Trophoblast cell (in vitro differentiated cells and primary cell): ENCODE measurements at regions not wholly inside any gene's neighbourhood (a gene's known extent, or its start where the extent isn't known, plus 50 kb on each side); places are given as distances from the start of the nearest gene placed in this dataset.

ENCODE experiments used
- DNase-seq, 2 donors: peaks; one replicate each; pipeline ENCODE4 v3.0.0-alpha.2; 2016
- H2AFZ ChIP-seq: 2 replicates; pipeline ENCODE4 v1.6.1; 2013; ENCODE audit warnings: low read length, moderate library complexity, mild to moderate bottlenecking; ENCODE audit not compliant: insufficient read depth, poor library complexity
- H2AK5ac ChIP-seq: 2 replicates; pipeline ENCODE4 v1.6.1; 2013; ENCODE audit warnings: mild to moderate bottlenecking, low read length
- H2BK120ac ChIP-seq: 2 replicates; pipeline ENCODE4 v1.6.1; 2013; ENCODE audit warnings: low read length, mild to moderate bottlenecking, moderate library complexity; ENCODE audit not compliant: insufficient read depth, poor library complexity
- H2BK12ac ChIP-seq: 2 replicates; pipeline ENCODE4 v1.6.1; 2013; ENCODE audit warnings: mild to moderate bottlenecking, low read length, moderate library complexity
- H2BK5ac ChIP-seq: 2 replicates; pipeline ENCODE4 v1.6.1; 2013; ENCODE audit warnings: low read length, low read depth, moderate library complexity, mild to moderate bottlenecking; ENCODE audit not compliant: poor library complexity
- H3K14ac ChIP-seq: 2 replicates; pipeline ENCODE4 v1.6.1; 2013; ENCODE audit warnings: mild to moderate bottlenecking, low read length
- H3K18ac ChIP-seq: 2 replicates; pipeline ENCODE4 v1.6.1; 2013; ENCODE audit warnings: mild to moderate bottlenecking, low read length
- H3K23ac ChIP-seq: 2 replicates; pipeline ENCODE4 v1.6.1; 2013; ENCODE audit warnings: low read length
- H3K27ac ChIP-seq: 2 replicates; pipeline ENCODE4 v1.5.1; 2013; ENCODE audit warnings: low read depth, mild to moderate bottlenecking, inconsistent platforms, low read length, moderate library complexity
- H3K27me3 ChIP-seq: 2 replicates; pipeline ENCODE4 v1.6.1; 2013; ENCODE audit warnings: inconsistent platforms, mild to moderate bottlenecking, low read length, moderate library complexity; ENCODE audit not compliant: insufficient read depth
- H3K36me3 ChIP-seq, 2 experiments: 1 replicate in 1 of 2; 2 replicates in 1 of 2; pipeline ENCODE4 v1.6.1; 2013; ENCODE audit warnings: low read length in 2 of 2, mild to moderate bottlenecking in 2 of 2, moderate library complexity in 1 of 2; ENCODE audit not compliant: insufficient read depth in 2 of 2, control insufficient read depth in 1 of 2
- H3K4ac ChIP-seq: 2 replicates; pipeline ENCODE4 v1.6.1; 2013; ENCODE audit warnings: low read depth, mild to moderate bottlenecking, low read length, moderate library complexity
- H3K4me1 ChIP-seq, 2 experiments: 1 replicate in 1 of 2; 2 replicates in 1 of 2; pipeline ENCODE4 v1.6.1; 2013; ENCODE audit warnings: low read length in 2 of 2, mild to moderate bottlenecking in 2 of 2, moderate library complexity in 1 of 2; ENCODE audit not compliant: insufficient read depth in 2 of 2, control insufficient read depth in 1 of 2
- H3K4me2 ChIP-seq: 2 replicates; pipeline ENCODE4 v1.6.1; 2013; ENCODE audit warnings: inconsistent platforms, mild to moderate bottlenecking, low read length, moderate library complexity
- H3K4me3 ChIP-seq: 2 replicates; pipeline ENCODE4 v1.5.1; 2013; ENCODE audit warnings: mild to moderate bottlenecking, low read depth, low read length, inconsistent platforms
- H3K79me1 ChIP-seq: one replicate; pipeline ENCODE4 v1.6.1; 2013; ENCODE audit warnings: low read length
- H3K79me2 ChIP-seq: 2 replicates; pipeline ENCODE4 v1.6.1; 2013; ENCODE audit warnings: low read length, mild to moderate bottlenecking; ENCODE audit not compliant: control insufficient read depth, insufficient read depth, poor library complexity
- H3K9ac ChIP-seq: 2 replicates; pipeline ENCODE4 v1.6.1; 2013; ENCODE audit warnings: mild to moderate bottlenecking, low read length
- H3K9me3 ChIP-seq: 2 replicates; pipeline ENCODE4 v1.6.1; 2013; ENCODE audit warnings: low read depth, mild to moderate bottlenecking, control low read depth, inconsistent platforms, low read length; ENCODE audit not compliant: insufficient read depth
- H4K12ac ChIP-seq: 2 replicates; pipeline ENCODE4 v1.6.1; 2013; ENCODE audit warnings: low read depth, mild to moderate bottlenecking, low read length, moderate library complexity
- H4K8ac ChIP-seq: 2 replicates; pipeline ENCODE4 v1.6.1; 2013; ENCODE audit warnings: low read depth, mild to moderate bottlenecking, low read length, moderate library complexity
- H4K91ac ChIP-seq: one replicate; pipeline ENCODE4 v1.6.1; 2013; ENCODE audit warnings: low read depth, mild to moderate bottlenecking, low read length, moderate library complexity
- WGBS: extraction: QIAGEN DNeasy Blood & Tissue Kit; methylation state at CpG from one replicate; pipeline ENCODE4 v1.1.7; 2013; ENCODE audit warnings: missing lambda C conversion rate; ENCODE audit not compliant: insufficient read length, insufficient coverage; ENCODE audit errors: extremely low coverage; 5-methylcytosine and 5-hydroxymethylcytosine counted together

- H3K18ac ChIP-seq = no peak overlapping the region
- no peak overlapping the region for H2AFZ ChIP-seq
- H2BK12ac ChIP-seq = no peak overlapping the region
- no peak overlapping the region for H2BK5ac ChIP-seq
- H2AK5ac ChIP-seq = no peak overlapping the region
- no peak overlapping the region for H3K4me2 ChIP-seq
- no peaks in the 10 kb centered on the region for H3K27me3 ChIP-seq
- no peak overlapping the region for H3K14ac ChIP-seq
- no peaks in the 10 kb centered on the region for H3K9me3 ChIP-seq
- no peak overlapping the region for H4K91ac ChIP-seq
- no peak overlapping the region for H3K27ac ChIP-seq
- no peak overlapping the region for H4K8ac ChIP-seq
- no peak for DNase-seq
- H3K4me1 ChIP-seq = no peaks in the 10 kb centered on the region
- H3K9ac ChIP-seq = no peak overlapping the region
- no peak overlapping the region for H3K4me3 ChIP-seq
- WGBS = no CpG with 5 or more reads among the region's 3 CpGs
- no peak overlapping the region for H4K12ac ChIP-seq
- H3K36me3 ChIP-seq = no peaks in the 10 kb centered on the region
- H3K23ac ChIP-seq = no peak overlapping the region
- H3K79me1 ChIP-seq = no peaks in the 10 kb centered on the region
- no peak overlapping the region for H3K4ac ChIP-seq
- H3K79me2 ChIP-seq = no peaks in the 10 kb centered on the region
- H2BK120ac ChIP-seq = no peak overlapping the region
These were observed 926.9 kb downstream of the TSN start for GRCh38 chr2:122682356-122682755.

GRCh38 chr2:122683018-122683417, 927.6 kb downstream of the TSN start:
- no CpG with 5 or more reads among the region's 1 CpG for WGBS
- H3K36me3 ChIP-seq = no peaks in the 10 kb centered on the region
- no peak overlapping the region for H2AK5ac ChIP-seq

GRCh38 chr2:122692400-122693083, 937.1 kb downstream of the TSN start:
- H2AFZ ChIP-seq = no peak overlapping the region
- no peak overlapping the region for H3K4ac ChIP-seq
- H2BK5ac ChIP-seq = no peak overlapping the region
- H4K12ac ChIP-seq = no peak overlapping the region
- no peak overlapping the region for H4K91ac ChIP-seq
- H3K4me1 ChIP-seq = no peaks in the 10 kb centered on the region
- H3K14ac ChIP-seq = no peak overlapping the region
- no peaks in the 10 kb centered on the region for H3K36me3 ChIP-seq
- no peak overlapping the region for H2BK120ac ChIP-seq
- no peak overlapping the region for H3K23ac ChIP-seq
- H3K9me3 ChIP-seq = no peaks in the 10 kb centered on the region
- no peak overlapping the region for H2AK5ac ChIP-seq
- H3K27ac ChIP-seq = no peak overlapping the region
- H3K18ac ChIP-seq = no peak overlapping the region
- H3K79me2 ChIP-seq = no peaks in the 10 kb centered on the region
- no peaks in the 10 kb centered on the region for H3K79me1 ChIP-seq
- no peak overlapping the region for H3K9ac ChIP-seq
- H3K4me2 ChIP-seq = no peak overlapping the region
- WGBS = no CpG with 5 or more reads among the region's 4 CpGs
- H4K8ac ChIP-seq = no peak overlapping the region
- no peak for DNase-seq
- no peak overlapping the region for H3K4me3 ChIP-seq
- no peak overlapping the region for H2BK12ac ChIP-seq
- H3K27me3 ChIP-seq = no peaks in the 10 kb centered on the region

More at GRCh38 chr2:122683018-122683417, 927.6 kb downstream of the TSN start:
- H4K91ac ChIP-seq = no peak overlapping the region
- H3K9ac ChIP-seq = no peak overlapping the region
- H3K4ac ChIP-seq = no peak overlapping the region
- H4K12ac ChIP-seq = no peak overlapping the region
- H3K79me1 ChIP-seq = no peaks in the 10 kb centered on the region
- no peaks in the 10 kb centered on the region for H3K79me2 ChIP-seq
- H2AFZ ChIP-seq = no peak overlapping the region
- H4K8ac ChIP-seq = no peak overlapping the region
- no peak overlapping the region for H3K27ac ChIP-seq
- H3K23ac ChIP-seq = no peak overlapping the region
- H3K14ac ChIP-seq = no peak overlapping the region
- H3K4me1 ChIP-seq = no peaks in the 10 kb centered on the region
- DNase-seq = no peak
- no peak overlapping the region for H3K4me2 ChIP-seq
- H2BK5ac ChIP-seq = no peak overlapping the region
- H3K27me3 ChIP-seq = no peaks in the 10 kb centered on the region
- no peak overlapping the region for H3K18ac ChIP-seq
- no peak overlapping the region for H3K4me3 ChIP-seq
- H2BK12ac ChIP-seq = no peak overlapping the region
- H3K9me3 ChIP-seq = no peaks in the 10 kb centered on the region
- H2BK120ac ChIP-seq = no peak overlapping the region

GRCh38 chr2:122697415-122697814, 942.0 kb downstream of the TSN start:
- H2BK5ac ChIP-seq = no peak overlapping the region

More at GRCh38 chr2:122697415-122697814, 942.0 kb downstream of the TSN start:
- Histone ChIP-seq H3K9ac (no peak overlapping the region), H3K4me2 (no peak overlapping the region), H4K91ac (no peak overlapping the region), H3K79me2 (no peaks in the 10 kb centered on the region), H2BK120ac (no peak overlapping the region), H2AK5ac (no peak overlapping the region), H2AFZ (no peak overlapping the region), H3K9me3 (no peaks in the 10 kb centered on the region), H3K27ac (no peak overlapping the region), H4K12ac (no peak overlapping the region), H4K8ac (no peak overlapping the region), H3K4me1 (no peaks in the 10 kb centered on the region), H2BK12ac (no peak overlapping the region), H3K4me3 (no peak overlapping the region), H3K36me3 (no peaks in the 10 kb centered on the region), H3K23ac (no peak overlapping the region), H3K27me3 (no peaks in the 10 kb centered on the region), H3K18ac (no peak overlapping the region), H3K14ac (no peak overlapping the region), H3K4ac (no peak overlapping the region), H3K79me1 (no peaks in the 10 kb centered on the region)
- no peak for DNase-seq
- WGBS = no CpG with 5 or more reads among the region's 1 CpG
